Spleen (tissue), 11 donors: ENCODE measurements at regions not wholly inside any gene's neighbourhood (a gene's known extent, or its start where the extent isn't known, plus 50 kb on each side); places are given as distances from the start of the nearest gene placed in this dataset.

Experiments
- DNase-seq: peaks from one replicate; pipeline ENCODE4 v3.0.0-alpha.2; 2020
- H3K27ac ChIP-seq, 8 donors: fragments of 200-600 bp; sonication (generic) in 7 of 8; 1 replicate in 4 of 8; 2 replicates in 4 of 8; pipeline versions ENCODE4 v1.5.0 to v1.8.0; 2016 to 2021; ENCODE audit warnings: inconsistent platforms in 4 of 8, mild to moderate bottlenecking in 4 of 8, moderate library complexity in 1 of 8
- H3K27me3 ChIP-seq, 7 donors: fragments of 200-600 bp; sonication (generic) in 6 of 7; replicated peaks in 1 of 7; 1 replicate in 4 of 7; 2 replicates in 3 of 7; pipeline versions ENCODE4 v1.5.0 to v1.8.0; 2016 to 2021; ENCODE audit warnings: inconsistent platforms in 3 of 7, mild to moderate bottlenecking in 1 of 7
- H3K36me3 ChIP-seq, 6 donors: fragments of 200-600 bp; sonication (generic) in 5 of 6; 1 replicate in 4 of 6; 2 replicates in 2 of 6; pipeline versions ENCODE4 v1.5.0 to v1.8.0; 2016 to 2021; ENCODE audit warnings: inconsistent platforms in 2 of 6
- H3K4me1 ChIP-seq, 6 donors: fragments of 200-600 bp; sonication (generic) in 5 of 6; 1 replicate in 3 of 6; 2 replicates in 3 of 6; pipeline versions ENCODE4 v1.5.0 to v1.8.0; 2016 to 2021; ENCODE audit warnings: inconsistent platforms in 3 of 6
- H3K4me3 ChIP-seq, 8 donors: fragments of 200-600 bp; sonication (generic) in 7 of 8; 1 replicate in 4 of 8; 2 replicates in 4 of 8; pipeline versions ENCODE4 v1.5.0 to v1.8.0; 2016 to 2021; ENCODE audit warnings: inconsistent platforms in 4 of 8, mild to moderate bottlenecking in 4 of 8, moderate library complexity in 2 of 8
- H3K9me3 ChIP-seq, 8 donors: fragments of 200-600 bp; sonication (generic) in 7 of 8; 1 replicate in 4 of 8; 2 replicates in 4 of 8; pipeline versions ENCODE4 v1.5.0 to v1.8.0; 2016 to 2021; ENCODE audit warnings: inconsistent platforms in 4 of 8
- POLR2A ChIP-seq, 3 donors: fragments of 450-650 bp; IDR thresholded peaks; one replicate each; pipeline ENCODE4 v1.5.1; 2017; ENCODE audit warnings: antibody characterized with exemption in 3 of 3, mild to moderate bottlenecking in 1 of 3
- POLR2AphosphoS5 ChIP-seq, 3 donors: sonication (generic); formaldehyde crosslinking; IDR thresholded peaks; one replicate each; pipeline ENCODE4 v1.5.1; 2017; ENCODE audit warnings: antibody characterized with exemption in 3 of 3
- WGBS, 5 donors: extraction: QIAGEN DNeasy Blood & Tissue Kit in 3 of 5; methylation state at CpG; one replicate each; pipeline versions ENCODE4 v1.1.5 to v1.1.7; 2013 to 2018; 5-methylcytosine and 5-hydroxymethylcytosine counted together
- intact Hi-C: fragments of 100-400 bp; cut with DNase I; formaldehyde crosslinking; loops from one replicate; pipeline ENCODE4 v1.15.0; 2023; ENCODE audit warnings: low total_unique reads
- TF ChIP-seq, protein P1 (sequence below), 11 experiments: fragments of 200-600 bp in 7 of 11; fragments of 450-650 bp in 4 of 11; sonication (generic) in 4 of 11; IDR thresholded peaks in 8 of 11; conservative IDR thresholded peaks in 3 of 11; 1 replicate in 7 of 11; 2 replicates in 4 of 11; pipeline versions ENCODE4 v1.4.0 to v1.8.0; 2016 to 2021; ENCODE audit warnings: antibody characterized with exemption in 11 of 11, inconsistent platforms in 4 of 11, mild to moderate bottlenecking in 1 of 11
- donor health status: healthy with polysubstance abuse.
- donor health status: DM: no; HTN: no; CAD: no; lungs with moderate emphysema.
- donor health status: DM: no; HTN: no; CAD: no.
- donor health status: Bipolar disorder and iron deficiency.
- donor health status: healthy.
- donor health status: DM: no; HTN: no; CAD: no.
- donor health status: DM: yes; HTN: yes; CAD: no.

DNA sequence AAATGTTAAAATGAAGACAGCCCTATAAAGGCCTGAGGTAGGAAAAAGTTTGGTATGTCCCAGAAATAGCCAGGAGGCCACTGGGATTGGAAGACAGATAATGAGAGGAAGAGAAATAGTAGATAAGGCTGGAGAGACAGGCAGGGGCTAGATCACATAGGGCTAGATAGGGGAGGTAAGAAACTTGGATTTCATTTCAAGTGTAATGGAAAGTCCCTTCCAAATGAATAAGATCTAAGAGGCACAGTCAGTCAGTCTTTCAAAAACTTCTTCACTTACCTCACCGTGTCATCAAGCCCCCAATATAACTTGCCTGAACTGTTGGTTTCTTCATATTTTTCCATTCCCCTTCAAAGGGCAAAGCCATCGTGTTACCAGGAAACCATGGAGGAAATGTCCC lies 121.8 kb downstream of the SPCS3 start:
- DNase-seq: no peak
- WGBS, 5 donors: 69 to 89% (median 80%) methylated on average over 2 of the region's 2 CpGs
- Histone ChIP-seq H3K9me3 (no peaks in the 10 kb centered on the region), H3K27ac (no peak overlapping the region), H3K27me3 (no peaks in the 10 kb centered on the region), H3K4me1 (no peaks in the 10 kb centered on the region), H3K36me3 (no peaks in the 10 kb centered on the region), H3K4me3 (no peak overlapping the region)
- TF ChIP-seq, protein P1, sequence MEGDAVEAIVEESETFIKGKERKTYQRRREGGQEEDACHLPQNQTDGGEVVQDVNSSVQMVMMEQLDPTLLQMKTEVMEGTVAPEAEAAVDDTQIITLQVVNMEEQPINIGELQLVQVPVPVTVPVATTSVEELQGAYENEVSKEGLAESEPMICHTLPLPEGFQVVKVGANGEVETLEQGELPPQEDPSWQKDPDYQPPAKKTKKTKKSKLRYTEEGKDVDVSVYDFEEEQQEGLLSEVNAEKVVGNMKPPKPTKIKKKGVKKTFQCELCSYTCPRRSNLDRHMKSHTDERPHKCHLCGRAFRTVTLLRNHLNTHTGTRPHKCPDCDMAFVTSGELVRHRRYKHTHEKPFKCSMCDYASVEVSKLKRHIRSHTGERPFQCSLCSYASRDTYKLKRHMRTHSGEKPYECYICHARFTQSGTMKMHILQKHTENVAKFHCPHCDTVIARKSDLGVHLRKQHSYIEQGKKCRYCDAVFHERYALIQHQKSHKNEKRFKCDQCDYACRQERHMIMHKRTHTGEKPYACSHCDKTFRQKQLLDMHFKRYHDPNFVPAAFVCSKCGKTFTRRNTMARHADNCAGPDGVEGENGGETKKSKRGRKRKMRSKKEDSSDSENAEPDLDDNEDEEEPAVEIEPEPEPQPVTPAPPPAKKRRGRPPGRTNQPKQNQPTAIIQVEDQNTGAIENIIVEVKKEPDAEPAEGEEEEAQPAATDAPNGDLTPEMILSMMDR (IDR thresholded peaks at IDR 0.05 in 8 of 11, conservative IDR thresholded peaks at IDR 0.05 in 3 of 11): no peak
- TF ChIP-seq POLR2AphosphoS5 (IDR thresholded peaks at IDR 0.05): no peak
- no peak for TF ChIP-seq POLR2A (IDR thresholded peaks at IDR 0.05)
- intact Hi-C loops: no loop called here

DNA sequence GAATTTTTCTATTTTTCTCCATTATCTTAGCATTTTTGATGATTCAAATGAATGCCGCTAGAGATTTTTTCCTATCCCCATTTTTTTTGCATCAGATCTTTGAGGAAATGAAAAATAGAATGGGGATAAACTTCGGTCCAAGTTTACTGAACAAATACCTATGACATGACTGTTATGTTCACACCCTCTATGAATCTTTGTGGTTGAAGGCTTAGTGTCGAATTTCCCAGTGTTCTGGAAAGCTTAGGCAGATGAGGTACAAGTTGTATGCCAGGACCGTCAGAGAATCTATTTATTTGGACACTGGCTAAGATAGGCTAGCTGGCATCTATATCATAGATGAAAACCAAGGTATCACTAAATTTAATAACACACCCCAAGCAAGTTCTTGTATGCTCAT lies 123.4 kb downstream of the SPCS3 start:
- no peaks in the 10 kb centered on the region for H3K36me3 ChIP-seq
- no peak overlapping the region for H3K27ac ChIP-seq
- no peak overlapping the region for H3K4me3 ChIP-seq
- no peaks in the 10 kb centered on the region for H3K27me3 ChIP-seq
- no peaks in the 10 kb centered on the region for H3K9me3 ChIP-seq
- DNase-seq: no peak
- no peaks in the 10 kb centered on the region for H3K4me1 ChIP-seq
- WGBS, 5 donors: 56 to 76% (median 68%) methylated on average over 4 of the region's 4 CpGs
- TF ChIP-seq POLR2AphosphoS5 (IDR thresholded peaks at IDR 0.05): no peak
- TF ChIP-seq, protein P1 (IDR thresholded peaks at IDR 0.05 in 8 of 11, conservative IDR thresholded peaks at IDR 0.05 in 3 of 11): no peak
- TF ChIP-seq POLR2A (IDR thresholded peaks at IDR 0.05): no peak
- intact Hi-C loops: no loop called here

DNA sequence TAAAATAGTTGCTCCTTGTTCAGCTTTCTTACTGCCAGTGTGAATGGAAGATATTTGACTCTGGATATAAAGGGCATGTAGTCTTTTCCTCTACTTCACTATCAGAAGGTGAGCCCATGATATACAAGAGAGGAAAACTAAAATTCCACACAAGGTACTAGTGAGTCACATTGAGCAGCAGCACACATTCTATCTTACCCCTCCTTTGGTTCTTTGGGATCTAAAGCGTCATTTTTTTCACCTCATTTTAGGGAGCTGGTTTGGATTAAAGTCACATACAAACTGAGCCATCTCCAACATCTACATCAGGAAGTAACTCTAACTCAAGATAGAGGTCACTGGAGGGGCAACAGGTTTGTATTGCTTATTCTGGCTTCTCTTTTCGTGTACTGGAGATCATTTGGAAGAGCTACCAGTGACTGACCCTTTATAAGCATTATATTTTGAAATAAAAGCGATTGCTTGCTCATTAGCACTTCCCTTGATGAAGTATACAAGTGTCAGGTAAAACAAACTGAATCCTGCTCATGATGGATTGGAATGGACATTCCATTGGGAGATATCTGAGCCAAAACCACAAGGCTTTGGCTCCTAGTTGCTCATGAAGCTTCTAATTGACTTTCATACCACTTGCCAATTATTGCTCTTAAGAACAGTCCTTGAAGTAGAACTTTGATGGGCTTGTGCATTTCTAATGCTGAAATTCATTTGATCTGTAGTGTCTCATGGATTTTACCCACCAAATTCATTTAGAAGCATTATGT lies 124.1 kb downstream of the SPCS3 start:
- WGBS, 5 donors: 42 to 66% (median 55%) methylated on average over 3 of the region's 3 CpGs
- intact Hi-C loops: no loop called here
- TF ChIP-seq POLR2AphosphoS5 (IDR thresholded peaks at IDR 0.05) (no peak), POLR2A (IDR thresholded peaks at IDR 0.05) (no peak)
- TF ChIP-seq, protein P1 (IDR thresholded peaks at IDR 0.05 in 8 of 11, conservative IDR thresholded peaks at IDR 0.05 in 3 of 11): no peak

DNA sequence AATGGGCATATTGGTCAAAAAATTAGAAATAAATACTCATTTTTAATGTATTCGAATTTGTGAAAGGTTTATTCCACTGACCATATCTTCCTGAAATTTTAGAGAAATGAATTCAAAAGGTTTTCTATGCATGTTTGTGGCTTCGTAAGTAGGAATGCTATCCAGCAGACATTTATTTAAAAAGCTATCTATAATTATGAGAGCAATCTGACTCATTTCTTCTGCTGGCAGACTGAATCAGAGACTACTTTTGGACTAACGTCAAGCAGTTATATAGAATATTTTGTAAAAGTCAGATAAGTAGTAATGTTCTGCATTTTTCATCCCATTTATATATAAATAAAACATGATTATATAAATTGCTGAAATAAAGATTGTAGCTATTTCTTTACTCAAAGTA lies 125.0 kb downstream of the SPCS3 start:
- Histone ChIP-seq H3K27me3 (no peaks in the 10 kb centered on the region), H3K4me1 (no peaks in the 10 kb centered on the region), H3K4me3 (no peak overlapping the region), H3K9me3 (no peaks in the 10 kb centered on the region), H3K27ac (no peak overlapping the region), H3K36me3 (no peaks in the 10 kb centered on the region)
- intact Hi-C loops: no loop called here
- TF ChIP-seq POLR2A (IDR thresholded peaks at IDR 0.05): no peak
- TF ChIP-seq, protein P1 (IDR thresholded peaks at IDR 0.05 in 8 of 11, conservative IDR thresholded peaks at IDR 0.05 in 3 of 11): no peak
- TF ChIP-seq POLR2AphosphoS5 (IDR thresholded peaks at IDR 0.05): no peak
- no peak for DNase-seq
- WGBS, 5 donors: 67 to 88% (median 76%) methylated on average over 3 of the region's 3 CpGs

More for the DNA sequence above, 124.1 kb downstream of the SPCS3 start:
- Histone ChIP-seq H3K36me3 (no peaks in the 10 kb centered on the region), H3K27me3 (no peaks in the 10 kb centered on the region), H3K4me1 (no peaks in the 10 kb centered on the region), H3K4me3 (no peak overlapping the region), H3K9me3 (no peaks in the 10 kb centered on the region), H3K27ac (no peak overlapping the region)
- no peak for DNase-seq
